Astrocyte (in vitro differentiated cells and primary cell): ENCODE measurements at regions not wholly inside any gene's neighbourhood (a gene's known extent, or its start where the extent isn't known, plus 50 kb on each side); places are given as distances from the start of the nearest gene placed in this dataset.

ENCODE experiments used
- CTCF ChIP-seq: IDR thresholded peaks from 2 replicates; pipeline ENCODE4 v1.5.1; 2011; ENCODE audit warnings: low read depth, mild to moderate bottlenecking, inconsistent platforms, low read length, moderate library complexity; ENCODE audit not compliant: insufficient read depth
- EZH2 ChIP-seq: IDR thresholded peaks from 2 replicates; pipeline ENCODE4 v1.6.1; 2012; ENCODE audit warnings: mild to moderate bottlenecking, low read length, inconsistent platforms; ENCODE audit not compliant: insufficient read depth

- TF ChIP-seq CTCF: no peak
- no peak for TF ChIP-seq EZH2
These were observed 81.5 kb downstream of the C9orf50 start for GRCh38 chr9:129539446-129539845.
